K562 (cell line): ENCODE measurements at regions not wholly inside any gene's neighbourhood (a gene's known extent, or its start where the extent isn't known, plus 50 kb on each side); places are given as distances from the start of the nearest gene placed in this dataset.

Experiments
- ATAC-seq: fragments of 200-7000 bp; cut with Tn5 transposase; 3 replicates; pipeline ENCODE4 v1.9.1; 2020; ENCODE audit warnings: moderate library complexity
- BruUV-seq: library from RNA; stranded (reverse); fragments of 400-500 nt; replicated peaks from 2 replicates; lab custom pipeline; 2021; lab: Mats Ljungman, UMichigan
- CTCF ChIA-PET: fragments of 300-600 bp; formaldehyde crosslinking; extraction: SDS; loops from one replicate; lab custom pipeline; 2021; ENCODE audit warnings: low intra/inter-chr PET ratio; lab: Yijun Ruan, JAX
- POLR2A ChIA-PET: fragments of 300-600, 350-650 bp; sonication (Branson Sonifier 250); formaldehyde crosslinking; extraction: SDS; loops from one replicate; lab custom pipeline; 2021; ENCODE audit warnings: antibody characterized with exemption, inconsistent platforms; lab: Yijun Ruan, JAX
- DNase-seq, 4 experiments: peaks; one replicate each; pipeline versions ENCODE4 v3.0.0 to v3.0.0-alpha.2; 2011 to 2018; ENCODE audit warnings: low spot score in 3 of 4, mixed read lengths in 3 of 4; ENCODE audit errors: extremely low read depth in 1 of 4
- FAIRE-seq: peaks from 2 replicates; lab custom pipeline; 2011; peaks lifted over from hg19 to GRCh38; lab: Jason Lieb, UNC
- H2AFZ ChIP-seq: 2 replicates; pipeline ENCODE4 v1.6.0; 2011; ENCODE audit warnings: low read depth, low read length, control low read depth, inconsistent platforms
- H3K27ac ChIP-seq: fragments of 200-600 bp; 3 replicates; pipeline ENCODE4 v1.8.0; 2011; ENCODE audit warnings: low read depth, mild to moderate bottlenecking, control low read depth, inconsistent platforms, low read length, moderate library complexity, mixed read lengths; ENCODE audit errors: extremely low read depth
- H3K27me3 ChIP-seq, 2 experiments: fragments of 300-600 bp in 1 of 2; 2 replicates in 1 of 2; 3 replicates in 1 of 2; pipeline versions ENCODE4 v1.6.0 to v1.8.0; 2011; ENCODE audit warnings: inconsistent platforms in 2 of 2, low read length in 2 of 2, mild to moderate bottlenecking in 1 of 2, mixed read lengths in 1 of 2, moderate library complexity in 1 of 2; ENCODE audit not compliant: control insufficient read depth in 2 of 2, insufficient read depth in 2 of 2
- H3K36me3 ChIP-seq: fragments of 300-600 bp; 3 replicates; pipeline ENCODE4 v1.8.0; 2011; ENCODE audit warnings: mild to moderate bottlenecking, low read length, inconsistent platforms; ENCODE audit not compliant: control insufficient read depth, insufficient read depth
- H3K4me1 ChIP-seq, 2 experiments: fragments of 200-600 bp in 1 of 2; replicated peaks in 1 of 2; 2 replicates in 1 of 2; 3 replicates in 1 of 2; pipeline versions ENCODE4 v1.5.1 to v1.8.0; 2011; ENCODE audit warnings: inconsistent platforms in 2 of 2, low read length in 2 of 2, mild to moderate bottlenecking in 1 of 2, mixed read lengths in 1 of 2, moderate library complexity in 1 of 2; ENCODE audit not compliant: control insufficient read depth in 2 of 2, insufficient read depth in 2 of 2
- H3K4me2 ChIP-seq: 2 replicates; pipeline ENCODE4 v1.6.1; 2011; ENCODE audit warnings: low read length, control low read depth, inconsistent platforms, mixed read lengths; ENCODE audit not compliant: insufficient read depth
- H3K4me3 ChIP-seq: fragments of 200-600 bp; sonication (generic), shearing (Covaris generic); 2 replicates; pipeline ENCODE4 v1.5.1; 2016; ENCODE audit warnings: control low read depth, inconsistent platforms
- H3K79me2 ChIP-seq: fragments of 200-600 bp; 3 replicates; pipeline ENCODE4 v1.8.0; 2011; ENCODE audit warnings: low read length, inconsistent platforms; ENCODE audit not compliant: control insufficient read depth, insufficient read depth
- H3K9ac ChIP-seq, 2 experiments: 2 replicates each; pipeline versions ENCODE4 v1.6.0 to v1.6.1; 2011; ENCODE audit warnings: low read depth in 2 of 2, low read length in 2 of 2, control low read depth in 1 of 2, inconsistent platforms in 1 of 2, mild to moderate bottlenecking in 1 of 2, mixed read lengths in 1 of 2; ENCODE audit not compliant: insufficient read depth in 1 of 2
- H3K9me1 ChIP-seq: one replicate; pipeline ENCODE4 v1.6.0; 2011; ENCODE audit warnings: inconsistent platforms, mild to moderate bottlenecking, low read length, moderate library complexity; ENCODE audit not compliant: control insufficient read depth, insufficient read depth
- H3K9me3 ChIP-seq: replicated peaks from 2 replicates; pipeline ENCODE4 v1.5.1; 2011; ENCODE audit warnings: low read depth, low read length, inconsistent platforms; ENCODE audit not compliant: control insufficient read depth, insufficient read depth
- H4K20me1 ChIP-seq: replicated peaks from 2 replicates; pipeline ENCODE4 v1.6.1; 2011; ENCODE audit warnings: low read length, inconsistent platforms, mixed read lengths; ENCODE audit not compliant: control insufficient read depth, insufficient read depth
- CEBPB ChIP-seq: fragments of 450-650 bp; IDR thresholded peaks from 2 replicates; pipeline ENCODE4 v1.6.1; 2016; ENCODE audit warnings: missing genetic modification characterization, missing compliant biosample characterization
- JUND ChIP-seq, 2 experiments: IDR thresholded peaks; 2 replicates in 1 of 2; 3 replicates in 1 of 2; pipeline ENCODE4 v1.6.1; 2011; ENCODE audit warnings: borderline replicate concordance in 2 of 2, low read depth in 2 of 2, low read length in 2 of 2, improper control_type of control experiment in 1 of 2, missing biosample characterization in 1 of 2, missing genetic modification characterization in 1 of 2, missing genetic modification reagents in 1 of 2
- MAFF ChIP-seq: IDR thresholded peaks from 2 replicates; pipeline ENCODE4 v1.6.1; 2012; ENCODE audit warnings: low read length, improper control_type of control experiment
- RAD21 ChIP-seq, 2 experiments: fragments of 250-450 bp in 1 of 2; fragments of 450-650 bp in 1 of 2; sonication (Bioruptor Pico) in 1 of 2; formaldehyde crosslinking in 1 of 2; IDR thresholded peaks in 1 of 2; conservative IDR thresholded peaks in 1 of 2; 2 replicates each; pipeline versions ENCODE4 v1.4.0 to v1.8.0; 2020 to 2022; ENCODE audit warnings: mild to moderate bottlenecking in 2 of 2, moderate library complexity in 1 of 2
- WGBS: fragments of 100-300 bp; shearing (Covaris generic); methylation state at CpG from one replicate; pipeline ENCODE4 v1.1.6; 2016; ENCODE audit warnings: low coverage, mixed read lengths; ENCODE audit not compliant: insufficient coverage; ENCODE audit errors: missing lambda C conversion rate; 5-methylcytosine and 5-hydroxymethylcytosine counted together
- in situ Hi-C: fragments of 300-500 bp; cut with MboI; formaldehyde crosslinking; loops from 4 replicates; pipeline ENCODE4 v1.15.0; 2018; ENCODE audit warnings: inconsistent platforms, mixed read lengths
- intact Hi-C: fragments of 100-400 bp; cut with micrococcal nuclease; formaldehyde crosslinking; loops from 2 replicates; pipeline ENCODE4 v1.14.2; 2022
- TF ChIP-seq, protein P1 (sequence below), 3 experiments: IDR thresholded peaks in 2 of 3; conservative IDR thresholded peaks in 1 of 3; 2 replicates each; pipeline ENCODE4 v1.5.1; 2011 to 2012; ENCODE audit warnings: low read length in 3 of 3, mild to moderate bottlenecking in 3 of 3, control low read depth in 2 of 3, improper control_type of control experiment in 1 of 3, inconsistent platforms in 1 of 3, low read depth in 1 of 3, mixed read lengths in 1 of 3, moderate library complexity in 1 of 3; ENCODE audit not compliant: insufficient read depth in 2 of 3
- TF ChIP-seq, protein P2 (sequence below), 2 experiments: fragments of 450-650 bp; formaldehyde crosslinking in 1 of 2; IDR thresholded peaks; 2 replicates each; pipeline versions ENCODE4 v1.4.0 to v1.6.1; 2014 to 2020; ENCODE audit warnings: mild to moderate bottlenecking in 2 of 2, borderline replicate concordance in 1 of 2, low read depth in 1 of 2

DNA sequence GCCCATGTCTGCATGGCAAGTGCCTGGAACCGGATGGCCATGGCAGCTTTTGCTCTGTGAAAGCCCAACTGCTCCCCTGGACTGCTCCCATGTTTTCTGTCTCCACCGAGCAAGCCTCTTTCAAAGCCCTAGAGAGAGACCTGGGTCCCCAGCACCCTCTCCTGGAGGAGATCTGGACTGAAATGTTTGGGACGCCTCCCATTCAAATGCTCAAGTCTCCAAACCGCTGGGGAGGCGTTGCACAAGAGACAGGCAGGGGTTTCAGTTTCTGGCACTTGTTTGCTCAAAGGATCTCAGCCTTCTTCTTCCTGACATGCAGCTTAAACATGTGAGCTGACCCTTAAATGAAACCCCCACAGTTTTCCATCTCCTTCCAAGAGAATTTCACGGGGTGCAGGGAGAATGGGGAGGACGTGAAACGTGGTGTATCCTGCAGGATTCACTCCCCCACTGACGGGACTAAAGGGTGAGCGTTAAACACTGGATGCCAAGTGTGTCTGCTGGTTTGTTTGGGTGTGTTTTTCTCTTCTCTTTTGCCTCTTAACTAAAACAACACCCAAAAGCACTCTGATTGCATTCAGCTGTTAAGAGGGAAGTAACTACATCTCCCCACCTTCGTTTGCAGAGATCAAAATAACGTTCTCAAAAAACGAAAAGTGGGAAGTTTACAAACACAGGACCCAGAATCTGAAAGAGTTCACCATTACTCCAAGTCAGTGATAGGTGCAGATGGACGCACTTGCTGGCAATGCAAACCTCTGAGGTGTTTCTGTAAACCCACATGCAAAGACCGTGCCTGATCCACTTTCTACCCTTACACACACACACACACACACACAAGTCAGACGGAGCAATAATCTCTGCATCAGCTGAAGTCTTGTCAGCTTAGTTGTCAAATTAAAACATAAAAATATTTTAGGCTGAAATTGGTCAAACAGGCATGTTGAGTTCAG lies 256.9 kb downstream of the C16orf95 start:
- no TSS peak for BruUV-seq
- no peaks in the 10 kb centered on the region for H3K79me2 ChIP-seq
- 2% methylated on average over 16 of the region's 16 CpGs for WGBS
- H3K9me1 ChIP-seq = no peaks in the 10 kb centered on the region
- CTCF ChIA-PET = interaction anchor here (0.5 to 7.3 kb wide), 2 partner anchors 491 to 496 kb away, joined by 3 to 76 read pairs; no protein-coding TSS in a partner anchor
- TF ChIP-seq RAD21 (CRISPR knock-in tag; conservative IDR thresholded peaks at IDR 0.05 in 1 of 2, IDR thresholded peaks at IDR 0.05 in 1 of 2) (peak; percentile 23 to 44; a peak in 2 of 4 replicates), CEBPB (tag) (peak; percentile 78), JUND (IDR thresholded peaks at IDR 0.05; ENCODE audit: borderline replicate concordance, low read depth, low read length) (no peak), JUND (tag; IDR thresholded peaks at IDR 0.05; ENCODE audit: borderline replicate concordance, low read depth, low read length) (no peak), MAFF (no peak)
- TF ChIP-seq, protein P1, sequence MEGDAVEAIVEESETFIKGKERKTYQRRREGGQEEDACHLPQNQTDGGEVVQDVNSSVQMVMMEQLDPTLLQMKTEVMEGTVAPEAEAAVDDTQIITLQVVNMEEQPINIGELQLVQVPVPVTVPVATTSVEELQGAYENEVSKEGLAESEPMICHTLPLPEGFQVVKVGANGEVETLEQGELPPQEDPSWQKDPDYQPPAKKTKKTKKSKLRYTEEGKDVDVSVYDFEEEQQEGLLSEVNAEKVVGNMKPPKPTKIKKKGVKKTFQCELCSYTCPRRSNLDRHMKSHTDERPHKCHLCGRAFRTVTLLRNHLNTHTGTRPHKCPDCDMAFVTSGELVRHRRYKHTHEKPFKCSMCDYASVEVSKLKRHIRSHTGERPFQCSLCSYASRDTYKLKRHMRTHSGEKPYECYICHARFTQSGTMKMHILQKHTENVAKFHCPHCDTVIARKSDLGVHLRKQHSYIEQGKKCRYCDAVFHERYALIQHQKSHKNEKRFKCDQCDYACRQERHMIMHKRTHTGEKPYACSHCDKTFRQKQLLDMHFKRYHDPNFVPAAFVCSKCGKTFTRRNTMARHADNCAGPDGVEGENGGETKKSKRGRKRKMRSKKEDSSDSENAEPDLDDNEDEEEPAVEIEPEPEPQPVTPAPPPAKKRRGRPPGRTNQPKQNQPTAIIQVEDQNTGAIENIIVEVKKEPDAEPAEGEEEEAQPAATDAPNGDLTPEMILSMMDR (IDR thresholded peaks at IDR 0.05 in 2 of 3, conservative IDR thresholded peaks at IDR 0.05 in 1 of 3; ENCODE audit: insufficient read depth in 2 of 3, low read depth in 1 of 3, low read length in 3 of 3) = peak; percentile 13 to 42 (median 23); a peak in 3 of 6 replicates
- TF ChIP-seq, protein P2, sequence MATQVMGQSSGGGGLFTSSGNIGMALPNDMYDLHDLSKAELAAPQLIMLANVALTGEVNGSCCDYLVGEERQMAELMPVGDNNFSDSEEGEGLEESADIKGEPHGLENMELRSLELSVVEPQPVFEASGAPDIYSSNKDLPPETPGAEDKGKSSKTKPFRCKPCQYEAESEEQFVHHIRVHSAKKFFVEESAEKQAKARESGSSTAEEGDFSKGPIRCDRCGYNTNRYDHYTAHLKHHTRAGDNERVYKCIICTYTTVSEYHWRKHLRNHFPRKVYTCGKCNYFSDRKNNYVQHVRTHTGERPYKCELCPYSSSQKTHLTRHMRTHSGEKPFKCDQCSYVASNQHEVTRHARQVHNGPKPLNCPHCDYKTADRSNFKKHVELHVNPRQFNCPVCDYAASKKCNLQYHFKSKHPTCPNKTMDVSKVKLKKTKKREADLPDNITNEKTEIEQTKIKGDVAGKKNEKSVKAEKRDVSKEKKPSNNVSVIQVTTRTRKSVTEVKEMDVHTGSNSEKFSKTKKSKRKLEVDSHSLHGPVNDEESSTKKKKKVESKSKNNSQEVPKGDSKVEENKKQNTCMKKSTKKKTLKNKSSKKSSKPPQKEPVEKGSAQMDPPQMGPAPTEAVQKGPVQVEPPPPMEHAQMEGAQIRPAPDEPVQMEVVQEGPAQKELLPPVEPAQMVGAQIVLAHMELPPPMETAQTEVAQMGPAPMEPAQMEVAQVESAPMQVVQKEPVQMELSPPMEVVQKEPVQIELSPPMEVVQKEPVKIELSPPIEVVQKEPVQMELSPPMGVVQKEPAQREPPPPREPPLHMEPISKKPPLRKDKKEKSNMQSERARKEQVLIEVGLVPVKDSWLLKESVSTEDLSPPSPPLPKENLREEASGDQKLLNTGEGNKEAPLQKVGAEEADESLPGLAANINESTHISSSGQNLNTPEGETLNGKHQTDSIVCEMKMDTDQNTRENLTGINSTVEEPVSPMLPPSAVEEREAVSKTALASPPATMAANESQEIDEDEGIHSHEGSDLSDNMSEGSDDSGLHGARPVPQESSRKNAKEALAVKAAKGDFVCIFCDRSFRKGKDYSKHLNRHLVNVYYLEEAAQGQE (IDR thresholded peaks at IDR 0.05; ENCODE audit: borderline replicate concordance) = peak; percentile 45; the same call in 1 of the 2 replicates
- TF ChIP-seq, protein P2 (CRISPR knock-in tag; IDR thresholded peaks at IDR 0.05; ENCODE audit: low read depth) = no peak
- TF ChIP-seq, all 486 proteins: peak for 4
- no peak overlapping the region for H2AFZ ChIP-seq
- ATAC-seq (peak; percentile 63), FAIRE-seq (peak; percentile 37), DNase-seq (peak in 2 of 4 experiments; percentile 25 to 31)
- H3K9ac ChIP-seq = no peak overlapping the region
- in situ Hi-C loops = no loop called here
- no peaks in the 10 kb centered on the region for H3K36me3 ChIP-seq
- no peak overlapping the region for H3K27ac ChIP-seq
- intact Hi-C loops = loop anchor here (5.0 kb wide), 1 partner anchor 217 kb away; no protein-coding TSS in a partner anchor
- 0 out of 2 replicates have a peak, but pooled peaks cover 2% of the 10 kb centered on the region for H4K20me1 ChIP-seq
- H3K4me3 ChIP-seq = no peak overlapping the region
- POLR2A ChIA-PET = interaction anchor here (1.1 kb wide), 1 partner anchor 91 kb away, joined by 3 read pairs; no protein-coding TSS in a partner anchor
- H3K27me3 ChIP-seq = peaks cover 14 to 18% of the 10 kb centered on the region in 2 experiments
- no peaks in the 10 kb centered on the region for H3K9me3 ChIP-seq
- peaks cover 0 to 20% of the 10 kb centered on the region in 2 experiments; a peak in 2 of 5 replicates for H3K4me1 ChIP-seq
- H3K4me2 ChIP-seq = no peak overlapping the region
